Transverse colon (tissue), 4 donors: ENCODE measurements at regions not wholly inside any gene's neighbourhood (a gene's known extent, or its start where the extent isn't known, plus 50 kb on each side); places are given as distances from the start of the nearest gene placed in this dataset.

Source experiments
- CTCF ChIP-seq, 5 experiments: fragments of 200-600 bp in 3 of 5; fragments of 450-650 bp in 2 of 5; sonication (generic) in 3 of 5; IDR thresholded peaks; 1 replicate in 2 of 5; 2 replicates in 3 of 5; pipeline ENCODE4 v1.5.1; 2016 to 2017; ENCODE audit warnings: antibody characterized with exemption in 5 of 5, inconsistent platforms in 3 of 5, mild to moderate bottlenecking in 2 of 5, moderate library complexity in 1 of 5
- EP300 ChIP-seq: sonication (generic); formaldehyde crosslinking; IDR thresholded peaks from one replicate; pipeline ENCODE4 v1.6.1; 2017; ENCODE audit warnings: antibody characterized with exemption, low read depth
- POLR2A ChIP-seq: fragments of 450-650 bp; IDR thresholded peaks from one replicate; pipeline ENCODE4 v1.6.1; 2016; ENCODE audit warnings: antibody characterized with exemption, mild to moderate bottlenecking, moderate library complexity
- POLR2AphosphoS5 ChIP-seq, 3 donors: sonication (generic); formaldehyde crosslinking; IDR thresholded peaks; one replicate each; pipeline ENCODE4 v1.6.1; 2016; ENCODE audit warnings: antibody characterized with exemption in 3 of 3

- TF ChIP-seq POLR2AphosphoS5 (IDR thresholded peaks at IDR 0.05) (no peak), CTCF (IDR thresholded peaks at IDR 0.05) (no peak), POLR2A (no peak), EP300 (no peak)
Observed at GRCh38 chr11:88043149-88043548, 132.1 kb downstream of the RAB38 start.
